ENCODE measurements at regions not wholly inside any gene's neighbourhood (a gene's known extent, or its start where the extent isn't known, plus 50 kb on each side); places are given as distances from the start of the nearest gene placed in this dataset.

- TF ChIP-seq, protein P1, sequence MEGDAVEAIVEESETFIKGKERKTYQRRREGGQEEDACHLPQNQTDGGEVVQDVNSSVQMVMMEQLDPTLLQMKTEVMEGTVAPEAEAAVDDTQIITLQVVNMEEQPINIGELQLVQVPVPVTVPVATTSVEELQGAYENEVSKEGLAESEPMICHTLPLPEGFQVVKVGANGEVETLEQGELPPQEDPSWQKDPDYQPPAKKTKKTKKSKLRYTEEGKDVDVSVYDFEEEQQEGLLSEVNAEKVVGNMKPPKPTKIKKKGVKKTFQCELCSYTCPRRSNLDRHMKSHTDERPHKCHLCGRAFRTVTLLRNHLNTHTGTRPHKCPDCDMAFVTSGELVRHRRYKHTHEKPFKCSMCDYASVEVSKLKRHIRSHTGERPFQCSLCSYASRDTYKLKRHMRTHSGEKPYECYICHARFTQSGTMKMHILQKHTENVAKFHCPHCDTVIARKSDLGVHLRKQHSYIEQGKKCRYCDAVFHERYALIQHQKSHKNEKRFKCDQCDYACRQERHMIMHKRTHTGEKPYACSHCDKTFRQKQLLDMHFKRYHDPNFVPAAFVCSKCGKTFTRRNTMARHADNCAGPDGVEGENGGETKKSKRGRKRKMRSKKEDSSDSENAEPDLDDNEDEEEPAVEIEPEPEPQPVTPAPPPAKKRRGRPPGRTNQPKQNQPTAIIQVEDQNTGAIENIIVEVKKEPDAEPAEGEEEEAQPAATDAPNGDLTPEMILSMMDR (IDR thresholded peaks at IDR 0.05; ENCODE audit: low read depth, low read length), result no peak
- TF ChIP-seq POLR2A (IDR thresholded peaks at IDR 0.05; ENCODE audit: extremely low read depth, insufficient read length) (no peak), MYC (IDR thresholded peaks at IDR 0.05; ENCODE audit: low read depth, low read length) (no peak)
- TF ChIP-seq, protein P2, sequence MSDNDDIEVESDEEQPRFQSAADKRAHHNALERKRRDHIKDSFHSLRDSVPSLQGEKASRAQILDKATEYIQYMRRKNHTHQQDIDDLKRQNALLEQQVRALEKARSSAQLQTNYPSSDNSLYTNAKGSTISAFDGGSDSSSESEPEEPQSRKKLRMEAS (IDR thresholded peaks at IDR 0.05; ENCODE audit: low read depth, low read length), result no peak
Observed at GRCh38 chr15:37882640-37883039, 51.8 kb upstream of the TMCO5A start.

Data from NB4 (cell line).